ENCODE measurements at regions not wholly inside any gene's neighbourhood (a gene's known extent, or its start where the extent isn't known, plus 50 kb on each side); places are given as distances from the start of the nearest gene placed in this dataset.

GRCh38 chr1:96945509-96946084 is 224.0 kb downstream of the PTBP2 start:
- TF ChIP-seq EZH2 (IDR thresholded peaks at IDR 0.05) (no peak), POLR2AphosphoS5 (IDR thresholded peaks at IDR 0.05; ENCODE audit: borderline replicate concordance, low read depth, low read length) (no peak)

Data from SK-N-MC (cell line).